ENCODE measurements at regions not wholly inside any gene's neighbourhood (a gene's known extent, or its start where the extent isn't known, plus 50 kb on each side); places are given as distances from the start of the nearest gene placed in this dataset.

GRCh38 chr2:19758658-19759057 lies 143.1 kb downstream of the TTC32 start:
- intact Hi-C loops (cut with DNase I): no loop called here
- DNase-seq (ENCODE audit: missing footprints): no peak
- ATAC-seq: peak; percentile 51

DNA sequence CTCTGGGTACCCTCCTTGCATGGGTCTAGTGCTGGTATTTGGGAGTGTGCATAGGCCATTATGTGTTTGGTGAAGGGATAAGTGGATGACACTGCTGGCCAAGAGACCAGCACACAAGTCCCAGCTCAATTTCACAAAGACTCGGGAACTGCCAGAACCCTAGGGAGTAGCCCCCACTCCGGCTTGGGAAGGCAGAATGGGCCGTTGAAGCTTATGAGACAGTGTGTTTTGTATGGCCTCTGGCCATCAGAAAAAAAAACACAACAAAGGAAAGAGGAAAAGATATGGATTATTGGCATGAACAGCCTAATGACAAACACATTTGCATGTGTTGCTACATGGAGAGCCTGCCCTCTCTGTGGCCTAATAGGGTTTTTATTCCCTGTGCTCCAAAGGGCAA lies 144.2 kb downstream of the TTC32 start:
- ATAC-seq (no peak), DNase-seq (ENCODE audit: missing footprints) (no peak)
- intact Hi-C loops (cut with DNase I): no loop called here

DNA sequence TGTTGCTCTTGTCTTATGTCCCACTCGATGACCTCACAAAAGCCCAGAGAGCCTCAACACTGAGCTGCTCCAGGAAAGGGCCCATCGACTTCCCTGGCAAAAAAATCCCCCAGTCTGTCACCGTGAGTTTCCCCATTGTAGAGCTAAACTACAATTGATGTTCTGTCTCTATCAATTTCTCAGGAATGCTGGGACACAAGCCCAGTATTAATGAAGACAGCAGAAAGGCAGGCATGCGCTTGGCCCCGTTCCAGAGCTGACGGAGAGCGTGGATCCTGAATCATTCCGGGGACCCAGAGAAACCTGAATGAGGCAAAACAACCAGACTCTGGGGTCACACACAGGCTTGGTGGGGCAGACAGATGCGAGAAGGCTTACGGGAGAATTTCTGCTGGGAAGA lies 146.9 kb downstream of the TTC32 start:
- intact Hi-C loops (cut with DNase I): no loop called here
- DNase-seq (ENCODE audit: missing footprints) (no peak), ATAC-seq (no peak)

GRCh38 chr2:19753818-19754217 lies 148.0 kb downstream of the TTC32 start:
- DNase-seq (ENCODE audit: missing footprints) (no peak), ATAC-seq (no peak)
- intact Hi-C loops (cut with DNase I): no loop called here

DNA sequence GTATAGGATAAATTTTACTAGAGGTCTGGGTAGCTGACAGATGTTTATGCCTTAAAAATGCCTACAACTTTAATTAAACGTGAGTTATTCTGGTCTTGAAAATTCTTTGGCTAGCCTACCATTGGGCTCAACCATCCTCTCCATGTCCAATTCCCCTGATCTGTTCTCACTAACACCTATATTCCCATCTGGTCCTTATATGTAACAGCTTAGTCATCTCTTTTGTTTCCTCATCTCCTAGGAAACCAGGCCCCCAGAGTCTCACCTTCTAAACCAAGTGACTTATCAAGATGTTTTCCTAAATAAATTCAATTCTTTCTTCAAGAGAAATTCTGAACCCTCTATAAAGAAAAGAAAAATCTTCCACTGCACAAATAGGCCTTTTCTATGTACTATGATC lies 148.5 kb downstream of the TTC32 start:
- ATAC-seq (no peak), DNase-seq (ENCODE audit: missing footprints) (no peak)
- intact Hi-C loops (cut with DNase I): no loop called here

GRCh38 chr2:19752500-19752899 lies 149.3 kb downstream of the TTC32 start:
- intact Hi-C loops (cut with DNase I): no loop called here
- DNase-seq (ENCODE audit: missing footprints): no peak
- ATAC-seq: peak; percentile 20

- no peak for ATAC-seq
- intact Hi-C loops (cut with DNase I): no loop called here
- DNase-seq (ENCODE audit: missing footprints): no peak
These were observed 150.2 kb downstream of the TTC32 start for GRCh38 chr2:19751631-19752030.

- intact Hi-C loops (cut with DNase I): no loop called here
- ATAC-seq (no peak), DNase-seq (ENCODE audit: missing footprints) (no peak)
These were observed 151.6 kb downstream of the TTC32 start for GRCh38 chr2:19750136-19750535.

- DNase-seq (ENCODE audit: missing footprints) (no peak), ATAC-seq (no peak)
- intact Hi-C loops (cut with DNase I): no loop called here
These were observed 152.3 kb downstream of the TTC32 start for GRCh38 chr2:19749507-19749836.

GRCh38 chr2:19748711-19749506 lies 152.9 kb downstream of the TTC32 start:
- ATAC-seq (no peak), DNase-seq (ENCODE audit: missing footprints) (no peak)
- intact Hi-C loops (cut with DNase I): no loop called here

DNA sequence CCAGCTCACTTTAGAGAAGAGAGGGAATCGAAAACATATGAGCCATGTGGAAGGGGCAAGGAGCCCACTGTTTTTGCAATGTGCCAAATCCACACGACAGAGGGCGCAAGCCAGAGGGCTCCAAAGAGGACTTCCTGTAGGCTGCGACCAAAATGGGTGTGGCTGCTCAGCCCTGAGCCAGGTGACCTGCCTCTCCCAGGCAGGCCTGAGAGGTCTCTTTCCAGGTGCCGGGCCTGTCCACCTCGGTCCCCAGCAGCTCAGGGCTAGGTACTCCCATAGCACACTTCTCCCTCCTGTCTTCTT lies 153.8 kb downstream of the TTC32 start:
- DNase-seq (ENCODE audit: missing footprints) (no peak), ATAC-seq (no peak)
- intact Hi-C loops (cut with DNase I): no loop called here

DNA sequence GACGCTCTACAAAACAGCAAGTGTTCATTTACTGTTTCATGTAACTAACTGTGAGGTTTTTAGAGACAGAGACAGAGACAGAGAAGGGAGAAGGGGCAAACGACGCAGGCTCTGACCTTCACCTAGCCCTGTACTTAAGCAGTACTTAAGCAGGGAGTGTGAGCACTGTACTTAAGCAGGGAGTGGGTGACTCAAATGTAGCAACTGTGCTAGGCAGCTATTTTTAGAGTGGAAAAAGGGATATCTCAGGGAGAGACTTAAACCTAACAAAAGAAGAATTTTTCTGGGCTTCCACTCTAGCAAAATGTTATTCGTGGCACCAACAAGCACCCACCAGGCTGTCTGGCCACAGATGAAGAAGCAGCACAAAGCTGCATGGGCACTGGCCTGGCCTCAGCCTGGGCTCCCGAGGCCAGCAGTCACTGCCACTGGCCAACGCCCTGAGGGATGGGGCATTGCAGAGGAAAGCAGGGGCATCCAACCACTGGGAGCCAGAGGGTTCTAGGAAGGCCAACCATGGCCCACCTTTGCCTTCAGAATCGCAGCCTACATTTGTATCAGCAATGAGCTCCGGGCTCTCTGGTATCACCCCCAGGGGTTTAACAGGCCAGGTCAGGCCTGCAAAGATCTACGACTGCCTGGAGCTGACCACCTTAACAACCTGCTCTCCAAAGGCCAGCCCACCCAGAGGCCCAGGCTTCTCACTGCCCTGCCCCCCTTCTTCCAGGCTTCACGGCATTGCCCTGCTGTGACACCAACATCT lies 154.3 kb downstream of the TTC32 start:
- DNase-seq (ENCODE audit: missing footprints): no peak
- intact Hi-C loops (cut with DNase I): no loop called here
- ATAC-seq: peak; percentile 63

DNA sequence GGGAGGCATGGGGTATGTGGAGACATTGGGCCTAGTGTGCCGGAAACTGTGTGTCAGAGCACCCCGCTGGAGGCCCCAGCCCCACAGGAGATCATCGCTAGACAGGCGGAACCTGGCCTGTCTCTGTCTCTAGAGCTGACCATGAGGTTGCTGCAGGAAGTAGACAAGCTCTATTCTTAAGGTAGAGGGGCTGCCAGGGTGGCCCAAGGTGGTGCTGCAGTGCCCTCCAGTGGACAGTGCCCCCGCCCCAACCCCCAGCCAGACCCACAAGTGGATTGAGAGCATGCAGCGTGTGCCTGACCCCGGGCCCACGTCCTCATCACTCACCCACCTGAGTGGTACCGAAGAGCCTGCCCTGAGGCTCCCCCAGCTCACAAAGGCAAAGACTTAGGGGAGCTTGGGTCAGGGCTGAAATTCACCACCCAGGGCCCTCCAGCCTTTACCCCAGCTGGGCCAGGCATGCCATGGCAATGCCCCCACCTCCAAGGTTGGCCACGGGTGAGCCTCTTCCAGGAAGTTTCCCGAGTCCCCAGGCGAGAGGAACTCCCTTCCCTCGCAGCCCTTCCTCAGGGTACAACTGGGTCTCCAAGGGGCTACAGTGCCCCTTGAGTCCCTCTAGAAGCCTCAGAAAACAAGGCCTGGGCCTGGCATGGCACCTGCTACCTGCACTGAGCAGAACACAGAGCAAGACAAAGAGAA lies 155.0 kb downstream of the TTC32 start:
- ATAC-seq (peak; percentile 32), DNase-seq (ENCODE audit: missing footprints) (no peak)
- intact Hi-C loops (cut with DNase I): no loop called here

DNA sequence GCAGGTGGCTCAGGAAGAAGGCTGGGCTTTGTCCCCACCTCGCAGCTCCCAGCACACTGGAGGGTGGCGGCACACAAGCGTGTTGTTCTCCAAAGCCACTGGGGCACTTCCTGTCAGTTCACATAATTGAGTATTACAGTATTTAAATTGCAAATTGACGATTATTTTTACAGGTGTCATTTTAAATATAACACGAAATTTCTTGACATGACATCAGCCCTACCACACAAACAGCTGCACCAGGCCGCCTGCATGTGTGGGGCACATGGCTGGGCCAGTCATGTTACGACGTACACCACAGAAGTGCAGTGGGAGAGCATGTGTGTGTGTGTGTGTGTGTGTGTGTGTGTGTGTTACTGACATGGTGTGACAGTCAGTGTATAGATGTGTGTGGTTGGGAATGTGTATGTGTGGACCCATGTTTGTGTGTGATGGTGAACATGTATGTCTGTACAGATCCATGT lies 155.6 kb downstream of the TTC32 start:
- ATAC-seq: no peak
- intact Hi-C loops (cut with DNase I): no loop called here
- DNase-seq (ENCODE audit: missing footprints): no peak

DNA sequence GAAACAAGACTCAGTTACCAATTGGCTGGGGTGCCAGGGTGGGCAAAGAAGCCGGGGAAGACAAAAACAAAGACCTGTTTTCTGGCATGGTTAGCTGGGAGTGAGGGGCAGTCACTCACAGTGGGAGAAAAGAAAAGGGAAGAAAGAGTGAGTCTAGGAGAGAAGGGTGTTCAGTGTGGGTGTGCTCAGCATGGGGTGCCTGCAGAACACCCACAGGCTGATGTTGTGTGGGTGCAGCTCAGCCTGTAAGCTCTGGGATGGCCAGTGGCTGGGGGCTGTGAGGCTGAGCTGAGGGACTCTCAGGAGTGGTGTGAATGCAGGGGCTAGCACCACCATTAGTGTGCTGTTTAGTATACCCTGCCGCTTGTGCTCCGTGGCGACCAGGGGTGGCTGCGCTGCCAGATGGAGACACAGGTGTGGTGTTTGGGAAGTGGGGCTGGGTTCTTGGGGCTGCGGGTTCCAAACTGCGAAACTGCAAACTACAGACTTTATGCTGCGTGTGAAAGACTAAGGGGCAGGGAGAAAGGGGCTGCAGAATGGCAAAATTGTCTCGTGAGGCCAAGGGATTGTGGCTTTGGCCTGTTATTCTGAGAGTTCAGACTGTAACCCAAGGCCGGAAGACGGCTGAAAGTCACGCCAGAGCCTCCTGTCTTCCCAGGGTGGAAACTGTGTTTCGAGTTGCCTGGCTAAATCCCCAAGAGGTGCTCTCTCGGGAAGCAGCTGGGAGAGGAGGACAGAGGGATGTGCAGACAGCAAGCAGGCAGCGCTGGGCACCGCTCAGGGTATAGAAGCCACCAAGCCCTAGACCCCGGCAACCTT lies 156.3 kb downstream of the TTC32 start:
- intact Hi-C loops (cut with DNase I): no loop called here
- no peak for DNase-seq (ENCODE audit: missing footprints)
- no peak for ATAC-seq

GRCh38 chr2:19744456-19745199 lies 157.2 kb downstream of the TTC32 start:
- ATAC-seq: no peak
- intact Hi-C loops (cut with DNase I): no loop called here
- DNase-seq (ENCODE audit: missing footprints): no peak

DNA sequence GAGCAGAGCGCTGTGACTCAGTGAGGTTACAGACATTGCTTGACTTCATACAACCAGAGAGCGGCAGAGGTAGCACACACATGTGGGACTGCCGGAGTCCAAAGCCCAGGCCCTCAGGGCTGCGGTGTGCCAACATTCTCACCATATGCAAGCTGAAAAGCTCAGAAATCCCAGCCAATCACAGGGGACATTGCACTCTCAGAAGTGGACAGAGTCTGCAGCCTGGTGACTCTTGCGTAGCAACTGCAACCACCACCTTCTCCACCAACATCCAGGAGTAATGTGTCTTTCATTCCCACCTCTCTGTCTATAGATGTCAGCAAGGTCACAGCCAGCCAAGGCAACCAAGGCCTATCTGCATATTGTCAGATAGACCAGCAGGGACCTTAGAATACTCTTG lies 158.1 kb downstream of the TTC32 start:
- intact Hi-C loops (cut with DNase I): no loop called here
- ATAC-seq: no peak
- DNase-seq (ENCODE audit: missing footprints): no peak

DNA sequence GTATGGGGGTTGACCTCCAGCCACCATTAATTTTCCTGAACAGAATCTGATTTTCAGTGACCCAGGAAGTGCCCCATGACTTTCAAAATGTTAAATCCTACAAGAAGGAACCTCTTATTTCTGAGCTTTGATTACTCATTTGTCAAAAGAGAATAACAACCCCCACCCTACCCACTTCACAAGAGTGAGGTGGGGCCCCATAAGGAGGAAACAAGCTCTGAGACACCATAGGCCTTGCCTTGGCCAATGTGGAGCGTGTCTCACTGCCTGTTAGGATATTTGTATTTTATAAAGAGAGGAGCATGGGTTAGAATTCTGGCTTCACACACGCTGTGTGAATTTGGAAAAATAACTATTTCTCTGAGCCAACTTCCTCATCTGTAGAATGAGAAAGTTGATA lies 158.9 kb downstream of the TTC32 start:
- intact Hi-C loops (cut with DNase I): no loop called here
- DNase-seq (ENCODE audit: missing footprints) (no peak), ATAC-seq (no peak)

- intact Hi-C loops (cut with DNase I): no loop called here
- peak; percentile 55 for ATAC-seq
- DNase-seq (ENCODE audit: missing footprints): no peak
These were observed 162.5 kb downstream of the TTC32 start for GRCh38 chr2:19739256-19739655.

All from Right ventricle myocardium inferior (tissue), 1 donor.